HCT116 (cell line): ENCODE measurements at regions not wholly inside any gene's neighbourhood (a gene's known extent, or its start where the extent isn't known, plus 50 kb on each side); places are given as distances from the start of the nearest gene placed in this dataset.

Experiments
- CBX3 ChIP-seq: IDR thresholded peaks from 2 replicates; pipeline ENCODE4 v1.6.1; 2012; ENCODE audit warnings: low read depth
- CEBPB ChIP-seq: IDR thresholded peaks from 2 replicates; pipeline ENCODE4 v1.6.1; 2012; ENCODE audit warnings: low read depth
- CTCF ChIP-seq, 3 experiments: fragments of 200-600 bp in 1 of 3; sonication (generic) in 1 of 3; IDR thresholded peaks in 2 of 3; conservative IDR thresholded peaks in 1 of 3; 2 replicates each; pipeline ENCODE4 v1.5.1; 2012 to 2017; ENCODE audit warnings: low read depth in 2 of 3, low read length in 2 of 3, antibody characterized with exemption in 1 of 3, borderline replicate concordance in 1 of 3, control low read depth in 1 of 3, mild to moderate bottlenecking in 1 of 3, mixed read lengths in 1 of 3, mixed run types in 1 of 3, moderate library complexity in 1 of 3; ENCODE audit not compliant: insufficient read depth in 1 of 3
- EZH2 ChIP-seq: fragments of 200-600 bp; sonication (generic); IDR thresholded peaks from 2 replicates; pipeline ENCODE4 v1.6.1; 2017; ENCODE audit warnings: antibody characterized with exemption, mixed run types
- EZH2phosphoT487 ChIP-seq: fragments of 200-600 bp; IDR thresholded peaks from 2 replicates; pipeline ENCODE4 v1.6.1; 2018; ENCODE audit warnings: antibody characterized with exemption, borderline replicate concordance
- JUND ChIP-seq: IDR thresholded peaks from 2 replicates; pipeline ENCODE4 v1.6.1; 2012
- MAX ChIP-seq: IDR thresholded peaks from 2 replicates; pipeline ENCODE4 v1.6.1; 2012
- POLR2A ChIP-seq: IDR thresholded peaks from 2 replicates; pipeline ENCODE4 v1.7.0; 2011; ENCODE audit warnings: borderline replicate concordance; ENCODE audit not compliant: insufficient read depth, insufficient read length; ENCODE audit errors: extremely low read depth
- POLR2AphosphoS5 ChIP-seq: IDR thresholded peaks from 2 replicates; pipeline ENCODE4 v1.6.1; 2011; ENCODE audit warnings: mild to moderate bottlenecking, low read depth, low read length, moderate library complexity
- REST ChIP-seq: IDR thresholded peaks from 2 replicates; pipeline ENCODE4 v1.6.1; 2012; ENCODE audit warnings: low read depth
- SIN3A ChIP-seq: IDR thresholded peaks from 2 replicates; pipeline ENCODE4 v1.6.1; 2012; ENCODE audit warnings: low read depth
- SP1 ChIP-seq: IDR thresholded peaks from 2 replicates; pipeline ENCODE4 v1.6.1; 2012; ENCODE audit warnings: low read depth
- SRF ChIP-seq: IDR thresholded peaks from 2 replicates; pipeline ENCODE4 v1.6.1; 2012; ENCODE audit warnings: low read depth
- TCF7L2 ChIP-seq: IDR thresholded peaks from 2 replicates; pipeline ENCODE4 v1.7.0; 2011; ENCODE audit warnings: borderline replicate concordance, inconsistent platforms; ENCODE audit not compliant: insufficient read depth, insufficient read length; ENCODE audit errors: extremely low read depth

- no peak for TF ChIP-seq SIN3A
- TF ChIP-seq CTCF (IDR thresholded peaks at IDR 0.05 in 2 of 3, conservative IDR thresholded peaks at IDR 0.05 in 1 of 3; ENCODE audit: borderline replicate concordance in 1 of 3, insufficient read depth in 1 of 3, low read depth in 2 of 3, low read length in 2 of 3): no peak
- TF ChIP-seq MAX: no peak
- no peak for TF ChIP-seq POLR2A
- TF ChIP-seq REST: no peak
- TF ChIP-seq CBX3: no peak
- no peak for TF ChIP-seq JUND
- TF ChIP-seq SP1: no peak
- TF ChIP-seq SRF: no peak
- TF ChIP-seq EZH2: no peak
- no peak for TF ChIP-seq TCF7L2
- no peak for TF ChIP-seq CEBPB
- no peak for TF ChIP-seq EZH2phosphoT487
- TF ChIP-seq POLR2AphosphoS5: no peak
Measured at GRCh38 chr14:89085737-89086382, 261.4 kb downstream of the TTC8 start.
